ENCODE measurements at regions not wholly inside any gene's neighbourhood (a gene's known extent, or its start where the extent isn't known, plus 50 kb on each side); places are given as distances from the start of the nearest gene placed in this dataset.

DNA sequence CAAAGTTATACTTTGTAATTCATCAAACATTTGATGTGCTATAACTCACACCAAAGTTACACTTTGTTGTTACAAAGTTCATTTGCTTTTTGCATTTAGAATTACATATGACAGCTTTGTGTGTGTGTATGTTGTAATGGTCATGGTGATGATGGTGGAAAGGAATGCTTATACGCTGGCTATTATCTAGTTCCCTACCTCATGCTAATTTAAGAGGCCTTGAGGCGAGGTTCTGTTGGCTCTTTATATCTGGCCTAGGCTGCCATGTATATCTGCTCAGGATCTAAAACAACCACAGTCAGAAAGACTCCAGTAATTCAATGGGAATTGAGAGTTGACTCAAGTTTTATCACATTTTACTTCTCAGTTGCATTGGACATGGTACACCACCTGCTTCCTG, 123.4 kb downstream of the SLC17A6 start:
- H3K4me2 ChIP-seq (ENCODE audit: insufficient read depth, low read length): no peak overlapping the region
- ATAC-seq (no peak), DNase-seq (ENCODE audit: extremely low read depth in 1 of 4, low spot score in 3 of 4) (no peak), FAIRE-seq (no peak)
- BruUV-seq (replicated peaks): no TSS peak
- in situ Hi-C loops (cut with MboI) (no loop called here), intact Hi-C loops (cut with micrococcal nuclease) (no loop called here)
- no peaks in the 10 kb centered on the region for H3K9me1 ChIP-seq (ENCODE audit: control insufficient read depth, insufficient read depth, low read length)
- no peaks in the 10 kb centered on the region for H3K4me1 ChIP-seq (replicated peaks in 1 of 2; ENCODE audit: control insufficient read depth in 2 of 2, insufficient read depth in 2 of 2, low read length in 2 of 2)
- no peaks in the 10 kb centered on the region for H3K79me2 ChIP-seq (ENCODE audit: control insufficient read depth, insufficient read depth, low read length)
- 0% methylated on average over 2 of the region's 2 CpGs for WGBS (ENCODE audit: insufficient coverage, low coverage, missing lambda C conversion rate)
- H4K20me1 ChIP-seq (replicated peaks; ENCODE audit: control insufficient read depth, insufficient read depth, low read length): no peaks in the 10 kb centered on the region
- no peak overlapping the region for H3K27ac ChIP-seq (ENCODE audit: extremely low read depth, low read depth, low read length)
- TF ChIP-seq MTA1 (IDR thresholded peaks at IDR 0.05; ENCODE audit: borderline replicate concordance): no peak
- TF ChIP-seq ZNF668 (CRISPR knock-in tag; IDR thresholded peaks at IDR 0.05): no peak
- no peak for TF ChIP-seq NR3C1 (CRISPR knock-in tag; IDR thresholded peaks at IDR 0.05)
- no peak for TF ChIP-seq ETV1 (tag; conservative IDR thresholded peaks at IDR 0.05; ENCODE audit: low read depth)
- no peak for TF ChIP-seq FOS (IDR thresholded peaks at IDR 0.05; ENCODE audit: extremely low read depth, insufficient read length)
- no peak for TF ChIP-seq FOXK1 (CRISPR knock-in tag; IDR thresholded peaks at IDR 0.05; ENCODE audit: borderline replicate concordance)
- ChIA-PET CTCF (ENCODE audit: low intra/inter-chr PET ratio) (no interaction called here), POLR2A (no interaction called here)
- H2AFZ ChIP-seq (ENCODE audit: low read depth, low read length): no peak overlapping the region
- H3K36me3 ChIP-seq (ENCODE audit: control insufficient read depth, insufficient read depth, low read length): no peaks in the 10 kb centered on the region
- H3K4me3 ChIP-seq: no peak overlapping the region
- H3K9me3 ChIP-seq (replicated peaks; ENCODE audit: control insufficient read depth, insufficient read depth, low read depth, low read length): no peaks in the 10 kb centered on the region; the same call in 1 of the 2 replicates
- H3K9ac ChIP-seq (ENCODE audit: insufficient read depth in 1 of 2, low read depth in 2 of 2, low read length in 2 of 2): no peak overlapping the region
- H3K27me3 ChIP-seq (ENCODE audit: control insufficient read depth in 2 of 2, insufficient read depth in 2 of 2, low read length in 2 of 2): no peaks in the 10 kb centered on the region

DNA sequence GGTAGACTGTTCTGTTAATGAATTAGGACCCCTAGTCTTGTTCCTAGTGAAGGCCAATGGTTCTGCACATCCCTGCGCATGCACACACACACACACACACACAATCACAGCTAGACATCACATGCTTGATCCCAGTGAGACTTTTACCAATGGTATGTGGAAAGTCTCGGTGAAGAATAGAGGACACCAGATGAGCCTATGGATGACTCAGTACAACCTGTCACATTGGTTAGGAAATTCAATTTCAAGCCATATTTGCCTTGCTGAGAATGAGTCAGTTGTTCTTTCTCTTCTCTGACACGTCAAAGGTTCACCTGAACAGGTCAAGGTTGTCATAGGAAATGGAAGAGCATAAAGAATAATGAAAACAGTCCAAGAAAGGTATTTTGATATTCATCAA, 122.0 kb downstream of the SLC17A6 start:
- Histone ChIP-seq H3K27ac (ENCODE audit: extremely low read depth, low read depth, low read length) (no peak overlapping the region), H3K79me2 (ENCODE audit: control insufficient read depth, insufficient read depth, low read length) (no peaks in the 10 kb centered on the region), H3K9ac (ENCODE audit: insufficient read depth in 1 of 2, low read depth in 2 of 2, low read length in 2 of 2) (no peak overlapping the region), H4K20me1 (replicated peaks; ENCODE audit: control insufficient read depth, insufficient read depth, low read length) (no peaks in the 10 kb centered on the region), H3K9me3 (replicated peaks; ENCODE audit: control insufficient read depth, insufficient read depth, low read depth, low read length) (no peaks in the 10 kb centered on the region; the same call in 1 of the 2 replicates), H3K4me3 (no peak overlapping the region), H3K9me1 (ENCODE audit: control insufficient read depth, insufficient read depth, low read length) (no peaks in the 10 kb centered on the region), H3K27me3 (ENCODE audit: control insufficient read depth in 2 of 2, insufficient read depth in 2 of 2, low read length in 2 of 2) (no peaks in the 10 kb centered on the region), H3K4me2 (ENCODE audit: insufficient read depth, low read length) (no peak overlapping the region), H2AFZ (ENCODE audit: low read depth, low read length) (no peak overlapping the region), H3K4me1 (replicated peaks in 1 of 2; ENCODE audit: control insufficient read depth in 2 of 2, insufficient read depth in 2 of 2, low read length in 2 of 2) (no peaks in the 10 kb centered on the region), H3K36me3 (ENCODE audit: control insufficient read depth, insufficient read depth, low read length) (no peaks in the 10 kb centered on the region)
- POLR2A ChIA-PET: no interaction called here
- no peak for TF ChIP-seq TAF9B (IDR thresholded peaks at IDR 0.05; ENCODE audit: partially characterized antibody)
- no peak for TF ChIP-seq ZNF133 (CRISPR knock-in tag; IDR thresholded peaks at IDR 0.05)
- TF ChIP-seq, protein P1, sequence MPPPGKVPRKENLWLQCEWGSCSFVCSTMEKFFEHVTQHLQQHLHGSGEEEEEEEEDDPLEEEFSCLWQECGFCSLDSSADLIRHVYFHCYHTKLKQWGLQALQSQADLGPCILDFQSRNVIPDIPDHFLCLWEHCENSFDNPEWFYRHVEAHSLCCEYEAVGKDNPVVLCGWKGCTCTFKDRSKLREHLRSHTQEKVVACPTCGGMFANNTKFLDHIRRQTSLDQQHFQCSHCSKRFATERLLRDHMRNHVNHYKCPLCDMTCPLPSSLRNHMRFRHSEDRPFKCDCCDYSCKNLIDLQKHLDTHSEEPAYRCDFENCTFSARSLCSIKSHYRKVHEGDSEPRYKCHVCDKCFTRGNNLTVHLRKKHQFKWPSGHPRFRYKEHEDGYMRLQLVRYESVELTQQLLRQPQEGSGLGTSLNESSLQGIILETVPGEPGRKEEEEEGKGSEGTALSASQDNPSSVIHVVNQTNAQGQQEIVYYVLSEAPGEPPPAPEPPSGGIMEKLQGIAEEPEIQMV (tag; conservative IDR thresholded peaks at IDR 0.05; ENCODE audit: low read depth): no peak
- FAIRE-seq: no peak
- no TSS peak for BruUV-seq (replicated peaks)
- intact Hi-C loops (cut with micrococcal nuclease) (no loop called here), in situ Hi-C loops (cut with MboI) (no loop called here)
- CTCF ChIA-PET (ENCODE audit: low intra/inter-chr PET ratio): no interaction called here
- WGBS (ENCODE audit: insufficient coverage, low coverage, missing lambda C conversion rate): 0% methylated on average over 3 of the region's 3 CpGs
- no peak for DNase-seq (ENCODE audit: extremely low read depth in 1 of 4, low spot score in 3 of 4)
- no peak for ATAC-seq
